ENCODE measurements at regions not wholly inside any gene's neighbourhood (a gene's known extent, or its start where the extent isn't known, plus 50 kb on each side); places are given as distances from the start of the nearest gene placed in this dataset.

DNA sequence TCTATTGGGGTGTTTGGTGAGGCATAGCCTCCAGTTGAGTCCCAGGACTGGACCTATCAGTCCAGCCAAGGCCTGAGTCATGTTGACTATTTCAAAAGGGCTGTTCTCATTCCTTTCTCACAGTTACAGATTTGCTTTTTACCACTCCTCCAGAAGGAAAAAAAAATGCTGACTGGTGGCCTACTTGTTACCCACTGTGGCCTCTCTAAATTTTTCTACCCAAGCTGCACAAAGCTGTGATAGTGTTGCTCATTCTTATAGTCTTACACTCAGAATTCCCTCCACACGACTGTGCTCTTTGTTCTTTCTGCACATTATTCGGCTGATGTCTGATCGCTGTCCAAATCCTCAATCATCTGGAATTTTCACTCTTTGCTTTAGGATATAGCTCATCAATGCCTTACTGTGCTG, 1142.2 kb downstream of the IGSF11 start:
- no peaks in the 10 kb centered on the region for H3K4me1 ChIP-seq
- no peak for DNase-seq
- H3K4me3 ChIP-seq: no peak overlapping the region
- H3K27ac ChIP-seq: no peak overlapping the region
- intact Hi-C loops (cut with DNase I; ENCODE audit: low total_unique reads): no loop called here
- no peaks in the 10 kb centered on the region for H3K36me3 ChIP-seq
- peaks cover 0 to 2% (median 0%) of the 10 kb centered on the region in 3 donors for H3K9me3 ChIP-seq
- no peaks in the 10 kb centered on the region for H3K27me3 ChIP-seq
- TF ChIP-seq, protein P1, sequence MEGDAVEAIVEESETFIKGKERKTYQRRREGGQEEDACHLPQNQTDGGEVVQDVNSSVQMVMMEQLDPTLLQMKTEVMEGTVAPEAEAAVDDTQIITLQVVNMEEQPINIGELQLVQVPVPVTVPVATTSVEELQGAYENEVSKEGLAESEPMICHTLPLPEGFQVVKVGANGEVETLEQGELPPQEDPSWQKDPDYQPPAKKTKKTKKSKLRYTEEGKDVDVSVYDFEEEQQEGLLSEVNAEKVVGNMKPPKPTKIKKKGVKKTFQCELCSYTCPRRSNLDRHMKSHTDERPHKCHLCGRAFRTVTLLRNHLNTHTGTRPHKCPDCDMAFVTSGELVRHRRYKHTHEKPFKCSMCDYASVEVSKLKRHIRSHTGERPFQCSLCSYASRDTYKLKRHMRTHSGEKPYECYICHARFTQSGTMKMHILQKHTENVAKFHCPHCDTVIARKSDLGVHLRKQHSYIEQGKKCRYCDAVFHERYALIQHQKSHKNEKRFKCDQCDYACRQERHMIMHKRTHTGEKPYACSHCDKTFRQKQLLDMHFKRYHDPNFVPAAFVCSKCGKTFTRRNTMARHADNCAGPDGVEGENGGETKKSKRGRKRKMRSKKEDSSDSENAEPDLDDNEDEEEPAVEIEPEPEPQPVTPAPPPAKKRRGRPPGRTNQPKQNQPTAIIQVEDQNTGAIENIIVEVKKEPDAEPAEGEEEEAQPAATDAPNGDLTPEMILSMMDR (IDR thresholded peaks at IDR 0.05): no peak

- H3K27ac ChIP-seq: no peak overlapping the region
Measured at GRCh38 chr3:117893001-117893400, 1141.6 kb downstream of the IGSF11 start.

DNA sequence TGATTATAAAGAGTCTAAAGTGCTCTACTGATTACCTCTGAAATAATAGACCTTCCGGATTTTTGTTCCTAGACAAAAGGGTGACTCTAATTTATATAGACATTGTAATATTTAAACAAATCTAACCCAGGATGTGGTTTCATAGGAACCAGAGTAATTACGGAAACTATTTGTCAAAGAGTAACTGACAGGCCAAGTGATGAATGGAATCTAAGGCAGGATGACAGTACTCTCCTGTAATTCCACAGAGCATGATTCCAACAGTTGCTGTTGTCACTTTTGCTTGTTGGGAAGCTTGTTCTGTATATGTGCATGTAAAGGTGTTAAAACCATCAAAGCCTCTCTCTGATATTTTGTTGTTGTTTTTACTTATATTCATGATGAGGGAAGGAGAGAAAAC, 1141.0 kb downstream of the IGSF11 start:
- TF ChIP-seq, protein P1 (IDR thresholded peaks at IDR 0.05): no peak
- Histone ChIP-seq H3K9me3 (peaks cover 0 to 7% (median 4%) of the 10 kb centered on the region in 3 donors), H3K27ac (no peak overlapping the region), H3K36me3 (no peaks in the 10 kb centered on the region), H3K4me1 (no peaks in the 10 kb centered on the region), H3K4me3 (no peak overlapping the region), H3K27me3 (no peaks in the 10 kb centered on the region)
- DNase-seq: no peak
- intact Hi-C loops (cut with DNase I; ENCODE audit: low total_unique reads): no loop called here

More at GRCh38 chr3:117893001-117893400, 1141.6 kb downstream of the IGSF11 start:
- intact Hi-C loops (cut with DNase I; ENCODE audit: low total_unique reads): no loop called here
- no peak overlapping the region for H3K4me3 ChIP-seq
- DNase-seq: no peak
- no peaks in the 10 kb centered on the region for H3K36me3 ChIP-seq
- H3K4me1 ChIP-seq: no peaks in the 10 kb centered on the region
- TF ChIP-seq, protein P1 (IDR thresholded peaks at IDR 0.05): no peak
- peaks cover 0 to 7% (median 2%) of the 10 kb centered on the region in 3 donors for H3K9me3 ChIP-seq
- H3K27me3 ChIP-seq: no peaks in the 10 kb centered on the region

- intact Hi-C loops (cut with DNase I; ENCODE audit: low total_unique reads): no loop called here
- no peaks in the 10 kb centered on the region for H3K36me3 ChIP-seq
- no peak overlapping the region for H3K4me3 ChIP-seq
- no peak for DNase-seq
- TF ChIP-seq, protein P1 (IDR thresholded peaks at IDR 0.05): no peak
- peaks cover 0 to 5% (median 0%) of the 10 kb centered on the region in 4 donors for H3K4me1 ChIP-seq
- H3K9me3 ChIP-seq: peaks cover 0 to 7% (median 4%) of the 10 kb centered on the region in 3 donors
- no peaks in the 10 kb centered on the region for H3K27me3 ChIP-seq
- H3K27ac ChIP-seq: no peak overlapping the region
Measured at GRCh38 chr3:117898722-117899522, 1135.7 kb downstream of the IGSF11 start.

DNA sequence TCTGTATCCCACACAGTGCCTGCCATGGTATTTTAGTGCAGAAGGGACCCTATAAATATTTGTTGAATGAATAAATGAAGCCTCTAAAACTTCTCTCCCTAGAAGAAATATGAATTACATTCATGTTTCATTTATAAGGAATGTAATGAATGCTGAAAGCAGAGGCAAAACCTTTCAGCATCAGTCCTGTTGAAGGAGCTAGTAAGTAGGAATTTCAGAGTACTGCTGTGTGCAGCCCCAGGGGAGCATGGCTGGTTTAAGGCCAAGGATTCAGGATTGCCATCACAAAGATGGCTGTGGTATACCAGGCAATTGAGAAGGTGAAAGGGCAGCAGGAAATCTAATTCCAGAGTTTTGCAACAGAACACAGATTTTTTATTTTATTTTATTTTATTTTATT, 1131.4 kb downstream of the IGSF11 start:
- no peaks in the 10 kb centered on the region for H3K27me3 ChIP-seq
- H3K27ac ChIP-seq: no peak overlapping the region
- no peak overlapping the region for H3K4me3 ChIP-seq
- H3K36me3 ChIP-seq: no peaks in the 10 kb centered on the region
- TF ChIP-seq, protein P1 (IDR thresholded peaks at IDR 0.05): no peak
- no peaks in the 10 kb centered on the region for H3K9me3 ChIP-seq
- peaks cover 0 to 5% (median 0%) of the 10 kb centered on the region in 4 donors for H3K4me1 ChIP-seq
- intact Hi-C loops (cut with DNase I; ENCODE audit: low total_unique reads): no loop called here
- no peak for DNase-seq
